ENCODE measurements at regions not wholly inside any gene's neighbourhood (a gene's known extent, or its start where the extent isn't known, plus 50 kb on each side); places are given as distances from the start of the nearest gene placed in this dataset.

GRCh38 chr4:124874172-124874450, 161.6 kb upstream of the ANKRD50 start:
- no CpG with 5 or more reads among the region's 2 CpGs for WGBS, 2 donors (ENCODE audit: extremely low coverage in 2 of 2, insufficient read length in 2 of 2, insufficient replicate concordance in 1 of 2)
- Histone ChIP-seq H2BK15ac (ENCODE audit: low read length) (no peak overlapping the region), H2BK120ac (ENCODE audit: low read depth, low read length) (no peak overlapping the region), H2AK5ac (ENCODE audit: low read depth, low read length) (no peak overlapping the region), H2BK12ac (ENCODE audit: low read length) (no peak overlapping the region), H3K36me3 (replicated peaks in 1 of 2; ENCODE audit: control insufficient read depth in 2 of 2, insufficient read depth in 2 of 2, low read length in 2 of 2) (no peaks in the 10 kb centered on the region), H3K4me2 (ENCODE audit: insufficient read depth, low read length, poor library complexity, severe bottlenecking) (no peak overlapping the region), H3K18ac (ENCODE audit: low read length) (no peak overlapping the region), H3K9ac (ENCODE audit: low read depth, low read length, poor library complexity) (no peak overlapping the region), H2AFZ (ENCODE audit: low read length) (peak overlapping the region; percentile 0), H3K4me1 (ENCODE audit: control insufficient read depth in 2 of 2, insufficient read depth in 1 of 2, low read depth in 1 of 2, low read length in 2 of 2) (peaks cover 0 to 11% of the 10 kb centered on the region in 2 donors), H3K9me3 (replicated peaks in 1 of 2; ENCODE audit: control insufficient read depth in 2 of 2, insufficient read depth in 1 of 2, low read depth in 1 of 2, low read length in 2 of 2) (peaks cover 0 to 12% of the 10 kb centered on the region in 2 donors), H3K23ac (ENCODE audit: low read depth, low read length, poor library complexity) (no peak overlapping the region), H3K4ac (ENCODE audit: low read length) (no peak overlapping the region), H4K8ac (ENCODE audit: low read depth, low read length) (no peak overlapping the region), H3K14ac (ENCODE audit: low read length) (no peak overlapping the region), H3K4me3 (ENCODE audit: low read length in 2 of 2) (no peak overlapping the region), H3K27ac (replicated peaks; ENCODE audit: low read length) (no peak overlapping the region), H4K91ac (ENCODE audit: low read depth, low read length, poor library complexity) (no peak overlapping the region), H3K27me3 (ENCODE audit: control insufficient read depth in 3 of 3, insufficient read depth in 3 of 3, low read depth in 1 of 3, low read length in 3 of 3) (no peaks in the 10 kb centered on the region), H2BK5ac (ENCODE audit: low read length) (no peak overlapping the region), H3K79me1 (ENCODE audit: low read depth, low read length) (no peaks in the 10 kb centered on the region)
- no peak for DNase-seq (ENCODE audit: low spot score)

GRCh38 chr4:124873361-124874171, 161.0 kb upstream of the ANKRD50 start:
- Histone ChIP-seq H3K27me3 (ENCODE audit: control insufficient read depth in 3 of 3, insufficient read depth in 3 of 3, low read depth in 1 of 3, low read length in 3 of 3) (no peaks in the 10 kb centered on the region), H3K79me1 (ENCODE audit: low read depth, low read length) (no peaks in the 10 kb centered on the region), H3K36me3 (replicated peaks in 1 of 2; ENCODE audit: control insufficient read depth in 2 of 2, insufficient read depth in 2 of 2, low read length in 2 of 2) (no peaks in the 10 kb centered on the region), H4K8ac (ENCODE audit: low read depth, low read length) (no peak overlapping the region), H3K27ac (replicated peaks; ENCODE audit: low read length) (no peak overlapping the region), H3K18ac (ENCODE audit: low read length) (no peak overlapping the region), H2BK12ac (ENCODE audit: low read length) (no peak overlapping the region), H2AFZ (ENCODE audit: low read length) (peak overlapping the region; percentile 0), H3K9ac (ENCODE audit: low read depth, low read length, poor library complexity) (no peak overlapping the region), H2AK5ac (ENCODE audit: low read depth, low read length) (no peak overlapping the region), H2BK120ac (ENCODE audit: low read depth, low read length) (no peak overlapping the region), H3K9me3 (replicated peaks in 1 of 2; ENCODE audit: control insufficient read depth in 2 of 2, insufficient read depth in 1 of 2, low read depth in 1 of 2, low read length in 2 of 2) (peaks cover 0 to 12% of the 10 kb centered on the region in 2 donors), H3K23ac (ENCODE audit: low read depth, low read length, poor library complexity) (no peak overlapping the region), H3K14ac (ENCODE audit: low read length) (no peak overlapping the region), H2BK5ac (ENCODE audit: low read length) (no peak overlapping the region), H2BK15ac (ENCODE audit: low read length) (no peak overlapping the region), H3K4me2 (ENCODE audit: insufficient read depth, low read length, poor library complexity, severe bottlenecking) (peak overlapping the region; percentile 11), H3K4me3 (ENCODE audit: low read length in 2 of 2) (no peak overlapping the region), H3K4ac (ENCODE audit: low read length) (no peak overlapping the region), H3K4me1 (ENCODE audit: control insufficient read depth in 2 of 2, insufficient read depth in 1 of 2, low read depth in 1 of 2, low read length in 2 of 2) (peaks cover 0 to 11% of the 10 kb centered on the region in 2 donors), H4K91ac (ENCODE audit: low read depth, low read length, poor library complexity) (no peak overlapping the region)
- WGBS, 2 donors (ENCODE audit: extremely low coverage in 2 of 2, insufficient read length in 2 of 2, insufficient replicate concordance in 1 of 2), result no CpG with 5 or more reads among the region's 2 CpGs
- DNase-seq (ENCODE audit: low spot score), result no peak

- H3K9me3 ChIP-seq (replicated peaks in 1 of 2; ENCODE audit: control insufficient read depth in 2 of 2, insufficient read depth in 1 of 2, low read depth in 1 of 2, low read length in 2 of 2), result peaks cover 0 to 12% of the 10 kb centered on the region in 2 donors
- peaks cover 0 to 11% of the 10 kb centered on the region in 2 donors for H3K4me1 ChIP-seq (ENCODE audit: control insufficient read depth in 2 of 2, insufficient read depth in 1 of 2, low read depth in 1 of 2, low read length in 2 of 2)
- no peak overlapping the region for H2BK15ac ChIP-seq (ENCODE audit: low read length)
- H3K79me1 ChIP-seq (ENCODE audit: low read depth, low read length), result no peaks in the 10 kb centered on the region
- no peaks in the 10 kb centered on the region for H3K27me3 ChIP-seq (ENCODE audit: control insufficient read depth in 3 of 3, insufficient read depth in 3 of 3, low read depth in 1 of 3, low read length in 3 of 3)
- H2AK5ac ChIP-seq (ENCODE audit: low read depth, low read length), result no peak overlapping the region
- H3K36me3 ChIP-seq (replicated peaks in 1 of 2; ENCODE audit: control insufficient read depth in 2 of 2, insufficient read depth in 2 of 2, low read length in 2 of 2), result no peaks in the 10 kb centered on the region
- H3K4ac ChIP-seq (ENCODE audit: low read length), result no peak overlapping the region
- H2BK12ac ChIP-seq (ENCODE audit: low read length), result no peak overlapping the region
- H3K23ac ChIP-seq (ENCODE audit: low read depth, low read length, poor library complexity), result no peak overlapping the region
- DNase-seq (ENCODE audit: low spot score), result no peak
- H3K27ac ChIP-seq (replicated peaks; ENCODE audit: low read length), result no peak overlapping the region
- H3K9ac ChIP-seq (ENCODE audit: low read depth, low read length, poor library complexity), result no peak overlapping the region
- H3K18ac ChIP-seq (ENCODE audit: low read length), result no peak overlapping the region
- no peak overlapping the region for H3K14ac ChIP-seq (ENCODE audit: low read length)
- WGBS, 2 donors (ENCODE audit: extremely low coverage in 2 of 2, insufficient read length in 2 of 2, insufficient replicate concordance in 1 of 2), result no CpG with 5 or more reads among the region's 2 CpGs
- no peak overlapping the region for H4K8ac ChIP-seq (ENCODE audit: low read depth, low read length)
- no peak overlapping the region for H2BK120ac ChIP-seq (ENCODE audit: low read depth, low read length)
- H2BK5ac ChIP-seq (ENCODE audit: low read length), result no peak overlapping the region
- no peak overlapping the region for H2AFZ ChIP-seq (ENCODE audit: low read length)
- H3K4me3 ChIP-seq (ENCODE audit: low read length in 2 of 2), result no peak overlapping the region
- H4K91ac ChIP-seq (ENCODE audit: low read depth, low read length, poor library complexity), result no peak overlapping the region
- H3K4me2 ChIP-seq (ENCODE audit: insufficient read depth, low read length, poor library complexity, severe bottlenecking), result no peak overlapping the region
These were observed 160.1 kb upstream of the ANKRD50 start for GRCh38 chr4:124872659-124873058.

GRCh38 chr4:124869961-124870495, 157.5 kb upstream of the ANKRD50 start:
- H4K8ac ChIP-seq (ENCODE audit: low read depth, low read length), result no peak overlapping the region
- H3K9me3 ChIP-seq (replicated peaks in 1 of 2; ENCODE audit: control insufficient read depth in 2 of 2, insufficient read depth in 1 of 2, low read depth in 1 of 2, low read length in 2 of 2), result peaks cover 0 to 2% of the 10 kb centered on the region in 2 donors
- no peaks in the 10 kb centered on the region for H3K27me3 ChIP-seq (ENCODE audit: control insufficient read depth in 3 of 3, insufficient read depth in 3 of 3, low read depth in 1 of 3, low read length in 3 of 3)
- no peak overlapping the region for H3K9ac ChIP-seq (ENCODE audit: low read depth, low read length, poor library complexity)
- no peak overlapping the region for H3K23ac ChIP-seq (ENCODE audit: low read depth, low read length, poor library complexity)
- H3K4me3 ChIP-seq (ENCODE audit: low read length in 2 of 2), result no peak overlapping the region
- no peak overlapping the region for H2BK15ac ChIP-seq (ENCODE audit: low read length)
- no peak overlapping the region for H2BK12ac ChIP-seq (ENCODE audit: low read length)
- H2AK5ac ChIP-seq (ENCODE audit: low read depth, low read length), result no peak overlapping the region
- no peak overlapping the region for H2AFZ ChIP-seq (ENCODE audit: low read length)
- H3K4me1 ChIP-seq (ENCODE audit: control insufficient read depth in 2 of 2, insufficient read depth in 1 of 2, low read depth in 1 of 2, low read length in 2 of 2), result peaks cover 0 to 11% of the 10 kb centered on the region in 2 donors
- H3K4ac ChIP-seq (ENCODE audit: low read length), result no peak overlapping the region
- no peak overlapping the region for H3K4me2 ChIP-seq (ENCODE audit: insufficient read depth, low read length, poor library complexity, severe bottlenecking)
- WGBS, 2 donors (ENCODE audit: extremely low coverage in 2 of 2, insufficient read length in 2 of 2, insufficient replicate concordance in 1 of 2), result no CpG with 5 or more reads among the region's 6 CpGs
- no peak overlapping the region for H4K91ac ChIP-seq (ENCODE audit: low read depth, low read length, poor library complexity)
- no peak overlapping the region for H2BK5ac ChIP-seq (ENCODE audit: low read length)
- H2BK120ac ChIP-seq (ENCODE audit: low read depth, low read length), result no peak overlapping the region
- no peak for DNase-seq (ENCODE audit: low spot score)
- H3K79me1 ChIP-seq (ENCODE audit: low read depth, low read length), result no peaks in the 10 kb centered on the region
- no peak overlapping the region for H3K18ac ChIP-seq (ENCODE audit: low read length)
- H3K27ac ChIP-seq (replicated peaks; ENCODE audit: low read length), result no peak overlapping the region
- no peak overlapping the region for H3K14ac ChIP-seq (ENCODE audit: low read length)
- H3K36me3 ChIP-seq (replicated peaks in 1 of 2; ENCODE audit: control insufficient read depth in 2 of 2, insufficient read depth in 2 of 2, low read length in 2 of 2), result no peaks in the 10 kb centered on the region
